Neural progenitor cell (in vitro differentiated cells): ENCODE measurements at regions not wholly inside any gene's neighbourhood (a gene's known extent, or its start where the extent isn't known, plus 50 kb on each side); places are given as distances from the start of the nearest gene placed in this dataset.

Source experiments
- DNase-seq: peaks from one replicate; pipeline ENCODE4 v3.0.0-alpha.2; 2016; ENCODE audit warnings: low spot score
- H2AFZ ChIP-seq: fragments of 200-600 bp; sonication (generic); replicated peaks from 2 replicates; pipeline ENCODE4 v1.6.1; 2016; ENCODE audit warnings: antibody characterized with exemption
- H3F3A ChIP-seq: fragments of 200-600 bp; sonication (generic); 2 replicates; pipeline ENCODE4 v1.6.1; 2016; ENCODE audit warnings: antibody characterized with exemption, low read depth
- H3K27ac ChIP-seq: fragments of 200-600 bp; sonication (generic); 2 replicates; pipeline ENCODE4 v1.5.1; 2016; ENCODE audit warnings: mild to moderate bottlenecking
- H3K27me3 ChIP-seq: fragments of 200-600 bp; sonication (generic); 2 replicates; pipeline ENCODE4 v1.6.1; 2016; ENCODE audit warnings: mild to moderate bottlenecking, moderate library complexity
- H3K36me3 ChIP-seq: fragments of 200-600 bp; sonication (generic); 2 replicates; pipeline ENCODE4 v1.5.1; 2016
- H3K4me1 ChIP-seq: fragments of 200-600 bp; sonication (generic); 2 replicates; pipeline ENCODE4 v1.6.1; 2016; ENCODE audit warnings: mixed run types
- H3K4me2 ChIP-seq: fragments of 200-600 bp; sonication (generic); 2 replicates; pipeline ENCODE4 v1.6.1; 2016
- H3K4me3 ChIP-seq: fragments of 200-600 bp; sonication (generic); 2 replicates; pipeline ENCODE4 v1.5.1; 2016
- H3K79me2 ChIP-seq: fragments of 200-600 bp; sonication (generic); 2 replicates; pipeline ENCODE4 v1.6.1; 2016; ENCODE audit warnings: low read depth
- H3K9ac ChIP-seq: fragments of 200-600 bp; sonication (generic); 2 replicates; pipeline ENCODE4 v1.6.1; 2016
- H3K9me3 ChIP-seq: fragments of 200-600 bp; sonication (generic); 2 replicates; pipeline ENCODE4 v1.5.1; 2016; ENCODE audit warnings: low read depth
- H4K20me1 ChIP-seq: fragments of 200-600 bp; sonication (generic); 2 replicates; pipeline ENCODE4 v1.6.1; 2016; ENCODE audit warnings: low read depth
- H3K27ac Mint-ChIP-seq: 3 replicates; pipeline ENCODE4 v1.8.0; 2021; ENCODE audit warnings: mixed read lengths
- H3K27me3 Mint-ChIP-seq: 2 replicates; pipeline ENCODE4 v1.8.0; 2022; ENCODE audit warnings: low read depth, mild to moderate bottlenecking, inconsistent platforms, moderate library complexity, mixed read lengths; ENCODE audit not compliant: insufficient read depth
- H3K36me3 Mint-ChIP-seq: 3 replicates; pipeline ENCODE4 v1.8.0; 2021; ENCODE audit warnings: mixed read lengths
- H3K4me1 Mint-ChIP-seq: 3 replicates; pipeline ENCODE4 v1.8.0; 2021; ENCODE audit warnings: mixed read lengths
- H3K4me3 Mint-ChIP-seq: 3 replicates; pipeline ENCODE4 v1.8.0; 2021; ENCODE audit warnings: mild to moderate bottlenecking, moderate library complexity, mixed read lengths
- H3K9me3 Mint-ChIP-seq: 3 replicates; pipeline ENCODE4 v1.8.0; 2020; ENCODE audit warnings: mixed read lengths
- EZH2 ChIP-seq: fragments of 200-600 bp; sonication (generic); IDR thresholded peaks from 2 replicates; pipeline ENCODE4 v1.6.1; 2017; ENCODE audit warnings: antibody characterized with exemption, mild to moderate bottlenecking, moderate library complexity
- EZH2phosphoT487 ChIP-seq: fragments of 200-600 bp; sonication (generic); IDR thresholded peaks from 2 replicates; pipeline ENCODE4 v1.6.1; 2017; ENCODE audit warnings: antibody characterized with exemption
- TF ChIP-seq, protein P1 (sequence below): fragments of 200-600 bp; sonication (generic); IDR thresholded peaks from 2 replicates; pipeline ENCODE4 v1.5.1; 2017; ENCODE audit warnings: antibody characterized with exemption, mild to moderate bottlenecking

DNA sequence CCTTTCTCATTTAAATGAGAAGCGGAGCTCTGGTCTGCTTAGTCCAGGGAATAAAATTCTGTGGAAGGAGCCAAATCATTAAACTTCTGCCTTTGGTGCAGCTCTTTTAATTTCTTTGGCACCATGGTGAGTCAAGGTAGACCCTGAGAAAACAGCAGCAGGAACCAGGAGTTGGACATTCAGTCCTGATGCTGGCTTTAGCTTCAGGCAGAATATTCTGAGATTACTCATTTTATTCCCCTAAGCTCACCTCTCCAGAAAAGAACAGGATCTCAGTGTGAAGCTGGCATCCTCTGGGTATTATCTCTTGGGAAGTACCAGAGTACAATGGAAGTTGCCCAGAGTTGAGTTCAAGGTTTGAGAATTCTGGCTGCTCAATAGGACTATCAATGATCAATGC, 211.6 kb upstream of the NRP1 start:
- H3K4me1 Mint-ChIP-seq, result peaks cover 3% of the 10 kb centered on the region
- Histone ChIP-seq H2AFZ (no peak overlapping the region), H3K27ac (no peak overlapping the region), H3K79me2 (no peaks in the 10 kb centered on the region), H3K4me2 (no peak overlapping the region), H3K36me3 (no peaks in the 10 kb centered on the region), H3K9ac (no peak overlapping the region), H3K9me3 (no peaks in the 10 kb centered on the region), H4K20me1 (no peaks in the 10 kb centered on the region), H3K4me3 (no peak overlapping the region), H3K27me3 (no peaks in the 10 kb centered on the region), H3F3A (no peaks in the 10 kb centered on the region), H3K4me1 (no peaks in the 10 kb centered on the region)
- TF ChIP-seq EZH2, result no peak
- TF ChIP-seq, protein P1, sequence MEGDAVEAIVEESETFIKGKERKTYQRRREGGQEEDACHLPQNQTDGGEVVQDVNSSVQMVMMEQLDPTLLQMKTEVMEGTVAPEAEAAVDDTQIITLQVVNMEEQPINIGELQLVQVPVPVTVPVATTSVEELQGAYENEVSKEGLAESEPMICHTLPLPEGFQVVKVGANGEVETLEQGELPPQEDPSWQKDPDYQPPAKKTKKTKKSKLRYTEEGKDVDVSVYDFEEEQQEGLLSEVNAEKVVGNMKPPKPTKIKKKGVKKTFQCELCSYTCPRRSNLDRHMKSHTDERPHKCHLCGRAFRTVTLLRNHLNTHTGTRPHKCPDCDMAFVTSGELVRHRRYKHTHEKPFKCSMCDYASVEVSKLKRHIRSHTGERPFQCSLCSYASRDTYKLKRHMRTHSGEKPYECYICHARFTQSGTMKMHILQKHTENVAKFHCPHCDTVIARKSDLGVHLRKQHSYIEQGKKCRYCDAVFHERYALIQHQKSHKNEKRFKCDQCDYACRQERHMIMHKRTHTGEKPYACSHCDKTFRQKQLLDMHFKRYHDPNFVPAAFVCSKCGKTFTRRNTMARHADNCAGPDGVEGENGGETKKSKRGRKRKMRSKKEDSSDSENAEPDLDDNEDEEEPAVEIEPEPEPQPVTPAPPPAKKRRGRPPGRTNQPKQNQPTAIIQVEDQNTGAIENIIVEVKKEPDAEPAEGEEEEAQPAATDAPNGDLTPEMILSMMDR, result no peak
- TF ChIP-seq EZH2phosphoT487, result no peak
- H3K27me3 Mint-ChIP-seq, result peaks cover 6% of the 10 kb centered on the region
- H3K36me3 Mint-ChIP-seq, result no peaks in the 10 kb centered on the region
- no peak overlapping the region for H3K4me3 Mint-ChIP-seq
- H3K9me3 Mint-ChIP-seq, result peaks cover 21% of the 10 kb centered on the region
- DNase-seq, result no peak
- H3K27ac Mint-ChIP-seq, result no peak overlapping the region

DNA sequence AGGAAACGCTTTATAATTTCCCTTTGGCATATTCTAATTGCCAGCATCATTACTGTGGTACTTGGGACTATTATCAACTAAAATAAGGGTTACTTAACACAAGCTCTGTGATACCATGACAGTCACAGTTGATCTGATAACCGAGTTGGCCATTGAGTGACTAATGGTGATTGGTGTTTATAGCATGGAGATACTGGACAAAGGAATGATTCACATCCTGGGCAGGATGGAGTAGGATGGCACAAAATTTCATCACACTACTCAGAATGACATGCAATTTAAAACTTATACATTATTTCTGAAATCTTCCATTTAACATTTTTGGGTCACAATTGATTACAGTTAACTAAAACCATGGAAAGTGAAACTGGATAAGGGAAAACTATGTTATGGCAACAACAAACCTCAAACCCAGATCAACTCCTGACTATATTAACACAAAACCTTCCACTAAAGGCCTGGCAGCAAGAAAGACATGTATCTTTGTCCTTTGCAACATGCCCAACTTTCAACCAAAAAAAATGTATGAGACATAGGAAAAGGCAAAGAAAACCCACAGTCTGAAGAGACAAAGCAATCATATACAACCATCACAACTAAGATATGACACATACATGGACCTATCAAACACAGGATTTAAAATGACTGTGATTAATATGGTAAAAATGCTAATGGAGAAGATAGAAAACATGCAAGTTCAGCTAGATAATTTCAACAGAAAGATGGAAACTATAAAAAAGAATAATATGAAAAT, 208.5 kb upstream of the NRP1 start:
- Histone ChIP-seq H2AFZ (no peak overlapping the region), H3K79me2 (no peaks in the 10 kb centered on the region), H3K9ac (no peak overlapping the region), H3K4me3 (no peak overlapping the region), H3K27me3 (no peaks in the 10 kb centered on the region), H3K4me1 (no peaks in the 10 kb centered on the region), H4K20me1 (no peaks in the 10 kb centered on the region), H3F3A (no peaks in the 10 kb centered on the region), H3K36me3 (no peaks in the 10 kb centered on the region), H3K4me2 (no peak overlapping the region), H3K9me3 (no peaks in the 10 kb centered on the region), H3K27ac (no peak overlapping the region)
- Mint-ChIP-seq H3K9me3 (peaks cover 19% of the 10 kb centered on the region), H3K27me3 (no peaks in the 10 kb centered on the region), H3K4me3 (no peak overlapping the region), H3K27ac (no peak overlapping the region), H3K4me1 (peaks cover 3% of the 10 kb centered on the region), H3K36me3 (no peaks in the 10 kb centered on the region)
- TF ChIP-seq, protein P1, result no peak
- TF ChIP-seq EZH2phosphoT487 (no peak), EZH2 (no peak)
- no peak for DNase-seq

DNA sequence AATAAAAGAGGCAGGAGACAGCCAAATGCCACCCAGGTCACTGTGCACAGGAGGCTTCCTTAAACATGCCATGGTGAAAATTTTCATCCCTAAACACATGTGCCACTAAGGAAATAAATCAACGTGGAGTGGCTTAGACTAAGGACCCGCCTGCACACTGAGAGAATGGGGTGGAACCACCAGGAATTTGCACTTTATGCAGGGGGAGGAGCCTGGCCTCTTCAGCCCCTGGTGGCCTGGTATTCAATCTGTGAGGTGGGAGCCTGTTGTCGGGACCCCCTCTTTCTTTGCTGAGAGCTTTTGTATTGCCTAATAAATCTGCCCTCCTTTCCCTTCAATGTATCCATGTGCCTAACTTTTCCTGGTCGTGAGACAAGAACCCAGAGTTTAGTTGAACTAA, 204.6 kb upstream of the NRP1 start:
- no peak overlapping the region for H3K9ac ChIP-seq
- no peak overlapping the region for H3K4me3 Mint-ChIP-seq
- H3K4me1 Mint-ChIP-seq, result peaks cover 5% of the 10 kb centered on the region
- no peaks in the 10 kb centered on the region for H3F3A ChIP-seq
- H3K27me3 Mint-ChIP-seq, result no peaks in the 10 kb centered on the region
- no peaks in the 10 kb centered on the region for H3K9me3 ChIP-seq
- H3K27me3 ChIP-seq, result no peaks in the 10 kb centered on the region
- H3K4me2 ChIP-seq, result no peak overlapping the region
- no peak overlapping the region for H3K27ac ChIP-seq
- TF ChIP-seq, protein P1, result no peak
- no peaks in the 10 kb centered on the region for H3K36me3 Mint-ChIP-seq
- no peaks in the 10 kb centered on the region for H3K79me2 ChIP-seq
- no peaks in the 10 kb centered on the region for H3K4me1 ChIP-seq
- peaks cover 12% of the 10 kb centered on the region for H3K9me3 Mint-ChIP-seq
- no peaks in the 10 kb centered on the region for H4K20me1 ChIP-seq
- peak; percentile 10 for DNase-seq
- H3K27ac Mint-ChIP-seq, result no peak overlapping the region
- H3K36me3 ChIP-seq, result no peaks in the 10 kb centered on the region
- peak overlapping the region; percentile 45 for H2AFZ ChIP-seq
- H3K4me3 ChIP-seq, result no peak overlapping the region
